ENCODE measurements at regions not wholly inside any gene's neighbourhood (a gene's known extent, or its start where the extent isn't known, plus 50 kb on each side); places are given as distances from the start of the nearest gene placed in this dataset.

- no TSS peak for BruUV-seq (replicated peaks)
- H2AFZ ChIP-seq (ENCODE audit: low read depth, low read length): peak overlapping the region; percentile 44; the same call in 1 of the 2 replicates
- DNase-seq (ENCODE audit: extremely low read depth in 1 of 4, low spot score in 3 of 4) (no peak), ATAC-seq (no peak), FAIRE-seq (no peak)
- H3K27me3 ChIP-seq (ENCODE audit: control insufficient read depth in 2 of 2, insufficient read depth in 2 of 2, low read length in 2 of 2): no peaks in the 10 kb centered on the region
- no peak overlapping the region for H3K27ac ChIP-seq (ENCODE audit: extremely low read depth, low read depth, low read length)
- H3K36me3 ChIP-seq (ENCODE audit: control insufficient read depth, insufficient read depth, low read length): no peaks in the 10 kb centered on the region
- peaks cover 0 to 16% of the 10 kb centered on the region in 2 experiments; a peak in 4 of 5 replicates for H3K4me1 ChIP-seq (replicated peaks in 1 of 2; ENCODE audit: control insufficient read depth in 2 of 2, insufficient read depth in 2 of 2, low read length in 2 of 2)
- peaks cover 3% of the 10 kb centered on the region; the same call in 1 of the 2 replicates for H3K9me3 ChIP-seq (replicated peaks; ENCODE audit: control insufficient read depth, insufficient read depth, low read depth, low read length)
- H3K4me3 ChIP-seq: no peak overlapping the region
- in situ Hi-C loops (cut with MboI): no loop called here
- H3K9ac ChIP-seq (ENCODE audit: insufficient read depth in 1 of 2, low read depth in 2 of 2, low read length in 2 of 2): no peak overlapping the region
- H4K20me1 ChIP-seq (replicated peaks; ENCODE audit: control insufficient read depth, insufficient read depth, low read length): no peaks in the 10 kb centered on the region
- POLR2A ChIA-PET: no interaction called here
- no peak for TF ChIP-seq KAT7 (CRISPR knock-in tag; IDR thresholded peaks at IDR 0.05; ENCODE audit: borderline replicate concordance)
- no peak for TF ChIP-seq MIER1 (IDR thresholded peaks at IDR 0.05; ENCODE audit: low read depth)
- TF ChIP-seq THRAP3 (IDR thresholded peaks at IDR 0.05; ENCODE audit: borderline replicate concordance): no peak
- no peak for TF ChIP-seq PHF8 (IDR thresholded peaks at IDR 0.05; ENCODE audit: borderline replicate concordance, low read length)
- no peak for TF ChIP-seq HNRNPH1 (optimal IDR thresholded peaks at IDR 0.05; ENCODE audit: low read depth, low read length)
- TF ChIP-seq CAMTA2 (CRISPR knock-in tag; conservative IDR thresholded peaks at IDR 0.05): no peak
- TF ChIP-seq NCOR1 (IDR thresholded peaks at IDR 0.05): no peak
- TF ChIP-seq, protein P1, sequence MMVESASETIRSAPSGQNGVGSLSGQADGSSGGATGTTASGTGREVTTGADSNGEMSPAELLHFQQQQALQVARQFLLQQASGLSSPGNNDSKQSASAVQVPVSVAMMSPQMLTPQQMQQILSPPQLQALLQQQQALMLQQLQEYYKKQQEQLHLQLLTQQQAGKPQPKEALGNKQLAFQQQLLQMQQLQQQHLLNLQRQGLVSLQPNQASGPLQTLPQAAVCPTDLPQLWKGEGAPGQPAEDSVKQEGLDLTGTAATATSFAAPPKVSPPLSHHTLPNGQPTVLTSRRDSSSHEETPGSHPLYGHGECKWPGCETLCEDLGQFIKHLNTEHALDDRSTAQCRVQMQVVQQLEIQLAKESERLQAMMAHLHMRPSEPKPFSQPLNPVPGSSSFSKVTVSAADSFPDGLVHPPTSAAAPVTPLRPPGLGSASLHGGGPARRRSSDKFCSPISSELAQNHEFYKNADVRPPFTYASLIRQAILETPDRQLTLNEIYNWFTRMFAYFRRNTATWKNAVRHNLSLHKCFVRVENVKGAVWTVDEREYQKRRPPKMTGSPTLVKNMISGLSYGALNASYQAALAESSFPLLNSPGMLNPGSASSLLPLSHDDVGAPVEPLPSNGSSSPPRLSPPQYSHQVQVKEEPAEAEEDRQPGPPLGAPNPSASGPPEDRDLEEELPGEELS (CRISPR knock-in tag; IDR thresholded peaks at IDR 0.05; ENCODE audit: borderline replicate concordance): no peak
- TF ChIP-seq, protein P2, sequence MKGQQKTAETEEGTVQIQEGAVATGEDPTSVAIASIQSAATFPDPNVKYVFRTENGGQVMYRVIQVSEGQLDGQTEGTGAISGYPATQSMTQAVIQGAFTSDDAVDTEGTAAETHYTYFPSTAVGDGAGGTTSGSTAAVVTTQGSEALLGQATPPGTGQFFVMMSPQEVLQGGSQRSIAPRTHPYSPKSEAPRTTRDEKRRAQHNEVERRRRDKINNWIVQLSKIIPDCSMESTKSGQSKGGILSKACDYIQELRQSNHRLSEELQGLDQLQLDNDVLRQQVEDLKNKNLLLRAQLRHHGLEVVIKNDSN (CRISPR knock-in tag; IDR thresholded peaks at IDR 0.05): no peak
- TF ChIP-seq GATAD2B (IDR thresholded peaks at IDR 0.05; ENCODE audit: borderline replicate concordance): no peak
- TF ChIP-seq ZNF668 (CRISPR knock-in tag; IDR thresholded peaks at IDR 0.05): no peak
- no peak for TF ChIP-seq CBX8 (IDR thresholded peaks at IDR 0.05; ENCODE audit: borderline replicate concordance, extremely low read depth, low read depth, low read length, poor library complexity, severe bottlenecking)
- TF ChIP-seq DPF2 (IDR thresholded peaks at IDR 0.05): no peak
- no peak for TF ChIP-seq PRDM10 (IDR thresholded peaks at IDR 0.05; ENCODE audit: partially characterized antibody)
- TF ChIP-seq POLR3A (IDR thresholded peaks at IDR 0.05; ENCODE audit: borderline replicate concordance, extremely low read depth, insufficient read depth, insufficient read length): no peak
- TF ChIP-seq TGIF2 (CRISPR knock-in tag; IDR thresholded peaks at IDR 0.05): no peak
- intact Hi-C loops (cut with micrococcal nuclease): no loop called here
- H3K9me1 ChIP-seq (ENCODE audit: control insufficient read depth, insufficient read depth, low read length): no peaks in the 10 kb centered on the region
- CTCF ChIA-PET (ENCODE audit: low intra/inter-chr PET ratio): no interaction called here
- H3K4me2 ChIP-seq (ENCODE audit: insufficient read depth, low read length): no peak overlapping the region
- WGBS (ENCODE audit: insufficient coverage, low coverage, missing lambda C conversion rate): 62% methylated on average over 4 of the region's 4 CpGs
- no peaks in the 10 kb centered on the region for H3K79me2 ChIP-seq (ENCODE audit: control insufficient read depth, insufficient read depth, low read length)
These were observed 255.0 kb downstream of the TRIB2 start for GRCh38 chr2:12971581-12972365.
